ENCODE measurements at regions not wholly inside any gene's neighbourhood (a gene's known extent, or its start where the extent isn't known, plus 50 kb on each side); places are given as distances from the start of the nearest gene placed in this dataset.
A peak's percentile ranks its signal among the peaks of the same experiment; 100 is the strongest.

DNA sequence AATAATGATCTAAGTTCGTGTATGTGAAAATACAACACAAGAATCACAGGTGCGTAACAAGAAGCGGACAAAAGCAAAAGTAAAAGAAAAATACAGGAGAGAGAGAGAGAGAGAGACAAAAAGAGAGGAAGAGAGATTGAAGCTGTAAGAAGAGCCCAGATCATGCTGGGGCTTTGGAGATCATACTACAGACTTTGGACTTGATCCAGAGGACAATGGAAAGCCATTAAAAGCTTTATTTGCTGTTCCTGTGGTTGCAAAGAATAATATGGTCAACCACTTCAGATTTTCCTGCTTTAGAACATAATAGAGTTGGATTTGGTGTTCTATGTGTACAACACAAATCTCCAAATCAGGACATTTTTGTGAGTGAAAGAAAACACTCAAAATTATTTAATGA is 561.4 kb downstream of the CAAP1 start:
- H3K27ac ChIP-seq, result no peak overlapping the region
- no peaks in the 10 kb centered on the region for H3K36me3 ChIP-seq
- no peak for TF ChIP-seq POLR2A (IDR thresholded peaks at IDR 0.05)
- TF ChIP-seq, protein P1, sequence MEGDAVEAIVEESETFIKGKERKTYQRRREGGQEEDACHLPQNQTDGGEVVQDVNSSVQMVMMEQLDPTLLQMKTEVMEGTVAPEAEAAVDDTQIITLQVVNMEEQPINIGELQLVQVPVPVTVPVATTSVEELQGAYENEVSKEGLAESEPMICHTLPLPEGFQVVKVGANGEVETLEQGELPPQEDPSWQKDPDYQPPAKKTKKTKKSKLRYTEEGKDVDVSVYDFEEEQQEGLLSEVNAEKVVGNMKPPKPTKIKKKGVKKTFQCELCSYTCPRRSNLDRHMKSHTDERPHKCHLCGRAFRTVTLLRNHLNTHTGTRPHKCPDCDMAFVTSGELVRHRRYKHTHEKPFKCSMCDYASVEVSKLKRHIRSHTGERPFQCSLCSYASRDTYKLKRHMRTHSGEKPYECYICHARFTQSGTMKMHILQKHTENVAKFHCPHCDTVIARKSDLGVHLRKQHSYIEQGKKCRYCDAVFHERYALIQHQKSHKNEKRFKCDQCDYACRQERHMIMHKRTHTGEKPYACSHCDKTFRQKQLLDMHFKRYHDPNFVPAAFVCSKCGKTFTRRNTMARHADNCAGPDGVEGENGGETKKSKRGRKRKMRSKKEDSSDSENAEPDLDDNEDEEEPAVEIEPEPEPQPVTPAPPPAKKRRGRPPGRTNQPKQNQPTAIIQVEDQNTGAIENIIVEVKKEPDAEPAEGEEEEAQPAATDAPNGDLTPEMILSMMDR (IDR thresholded peaks at IDR 0.05), result no peak
- TF ChIP-seq POLR2AphosphoS5 (IDR thresholded peaks at IDR 0.05), result no peak
- no peak overlapping the region for H3K4me3 ChIP-seq
- intact Hi-C loops (cut with DNase I; ENCODE audit: low total_unique reads), result no loop called here
- no peaks in the 10 kb centered on the region for H3K4me1 ChIP-seq
- H3K9me3 ChIP-seq, result no peaks in the 10 kb centered on the region
- no peaks in the 10 kb centered on the region for H3K27me3 ChIP-seq
- DNase-seq (ENCODE audit: low spot score in 2 of 2), result no peak

DNA sequence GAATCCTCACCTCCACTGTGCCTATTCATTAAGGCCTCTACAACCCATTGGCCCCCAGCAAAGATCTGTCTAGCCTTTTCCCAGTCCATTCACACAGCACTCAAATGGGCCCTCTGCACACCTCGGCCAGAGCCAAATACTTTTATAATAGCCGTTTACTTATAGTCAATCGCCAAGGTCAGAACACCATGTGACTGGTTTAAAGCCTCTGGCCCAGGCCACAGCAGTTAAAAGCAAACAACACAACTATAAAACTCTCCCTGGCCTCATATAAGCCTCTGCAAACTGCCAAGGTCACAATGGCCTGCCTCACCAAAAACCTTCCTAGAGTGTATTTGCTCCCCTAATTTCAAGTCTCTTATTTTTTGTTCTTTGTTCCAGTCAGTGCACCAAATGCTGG is 562.6 kb downstream of the CAAP1 start:
- Histone ChIP-seq H3K9me3 (no peaks in the 10 kb centered on the region), H3K36me3 (no peaks in the 10 kb centered on the region), H3K27me3 (no peaks in the 10 kb centered on the region), H3K4me1 (no peaks in the 10 kb centered on the region), H3K27ac (no peak overlapping the region), H3K4me3 (no peak overlapping the region)
- intact Hi-C loops (cut with DNase I; ENCODE audit: low total_unique reads), result no loop called here
- no peak for DNase-seq (ENCODE audit: low spot score in 2 of 2)
- TF ChIP-seq, protein P1 (IDR thresholded peaks at IDR 0.05), result no peak
- no peak for TF ChIP-seq POLR2A (IDR thresholded peaks at IDR 0.05)
- no peak for TF ChIP-seq POLR2AphosphoS5 (IDR thresholded peaks at IDR 0.05)

DNA sequence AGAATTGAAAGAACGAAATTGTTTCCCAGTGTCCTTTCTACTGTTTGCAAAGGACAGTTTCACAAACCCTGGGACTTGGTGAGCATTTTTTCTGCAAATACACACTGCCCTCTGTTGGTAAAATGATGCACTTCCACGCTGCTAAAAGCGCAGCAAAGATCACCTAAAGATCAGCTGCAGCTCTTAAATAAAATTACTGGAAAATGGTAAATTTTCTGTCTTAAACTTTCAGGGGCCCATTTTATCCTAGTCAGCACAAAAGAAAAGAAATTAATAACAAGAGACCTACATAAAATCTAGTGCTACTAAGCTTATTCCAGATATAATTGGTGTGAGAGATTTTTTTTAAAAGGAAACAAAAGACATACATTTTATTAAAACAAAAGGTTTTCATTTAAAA is 566.0 kb downstream of the CAAP1 start:
- no peaks in the 10 kb centered on the region for H3K9me3 ChIP-seq
- H3K27me3 ChIP-seq, result no peaks in the 10 kb centered on the region
- no peaks in the 10 kb centered on the region for H3K4me1 ChIP-seq
- no peak for TF ChIP-seq POLR2AphosphoS5 (IDR thresholded peaks at IDR 0.05)
- TF ChIP-seq, protein P1 (IDR thresholded peaks at IDR 0.05), result peak; percentile 22 to 80 (median 61)
- no peak for TF ChIP-seq POLR2A (IDR thresholded peaks at IDR 0.05)
- no peak overlapping the region for H3K27ac ChIP-seq
- intact Hi-C loops (cut with DNase I; ENCODE audit: low total_unique reads), result no loop called here
- H3K4me3 ChIP-seq, result no peak overlapping the region
- H3K36me3 ChIP-seq, result no peaks in the 10 kb centered on the region
- DNase-seq (ENCODE audit: low spot score in 2 of 2), result no peak

DNA sequence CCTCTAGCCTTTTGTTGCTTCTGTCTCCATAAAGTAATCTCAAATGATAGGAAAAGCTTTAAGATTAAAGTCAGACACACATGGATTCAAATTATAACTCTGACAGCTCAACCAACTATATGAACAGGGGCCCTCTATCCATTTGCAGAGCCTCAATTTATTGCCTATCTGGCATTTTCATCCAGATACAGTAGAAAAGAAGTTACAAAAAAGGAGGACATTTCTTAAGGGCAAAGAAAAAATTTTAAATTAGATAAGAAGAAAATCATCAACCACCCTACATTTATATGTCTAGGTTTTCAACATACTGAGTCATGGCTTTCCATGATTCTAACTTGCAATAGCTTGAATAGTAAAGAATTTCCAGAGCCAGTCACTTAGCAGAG is 567.2 kb downstream of the CAAP1 start:
- DNase-seq (ENCODE audit: low spot score in 2 of 2), result no peak
- intact Hi-C loops (cut with DNase I; ENCODE audit: low total_unique reads), result no loop called here
- peak overlapping the region in 1 of 2 donors; percentile 8 for H3K27ac ChIP-seq

DNA sequence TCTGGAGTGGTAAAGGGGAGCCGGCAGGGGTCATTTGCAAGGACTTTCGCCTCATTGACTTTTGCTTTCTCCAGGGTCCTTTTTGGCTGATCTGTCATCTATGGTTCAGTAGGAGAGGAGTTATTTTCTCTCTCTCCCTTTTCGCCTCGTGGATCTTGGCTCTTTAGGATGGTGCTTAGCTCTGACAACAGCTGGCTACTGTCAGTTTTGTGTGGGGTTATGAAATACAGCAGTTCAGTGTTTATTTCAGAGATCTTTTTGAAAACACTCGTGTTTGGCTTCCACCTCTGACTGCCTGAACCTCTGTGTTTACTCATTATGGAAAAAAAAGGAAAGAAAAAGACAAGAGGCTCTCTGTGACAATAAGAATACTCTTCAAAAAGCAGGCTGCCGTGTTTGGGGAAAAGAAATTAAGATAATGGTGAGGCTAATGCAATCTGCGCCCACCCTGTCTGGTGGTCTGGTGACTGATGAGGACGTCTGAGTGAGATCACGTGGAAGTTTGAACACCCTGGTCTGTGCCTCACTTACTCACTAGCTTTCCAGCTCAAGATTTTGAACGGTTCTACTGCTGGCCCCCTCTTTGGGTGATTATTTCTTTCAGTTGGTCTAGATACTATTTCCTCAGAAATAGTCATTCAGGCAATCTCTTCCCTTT is 567.7 kb downstream of the CAAP1 start:
- H3K27me3 ChIP-seq, result no peaks in the 10 kb centered on the region
- H3K4me1 ChIP-seq, result no peaks in the 10 kb centered on the region
- no peaks in the 10 kb centered on the region for H3K9me3 ChIP-seq
- H3K36me3 ChIP-seq, result no peaks in the 10 kb centered on the region
- H3K4me3 ChIP-seq, result no peak overlapping the region
- H3K27ac ChIP-seq, result peak overlapping the region in 1 of 2 donors; percentile 8
- TF ChIP-seq POLR2A (IDR thresholded peaks at IDR 0.05) (no peak), POLR2AphosphoS5 (IDR thresholded peaks at IDR 0.05) (no peak)
- TF ChIP-seq, protein P1 (IDR thresholded peaks at IDR 0.05), result no peak
- no peak for DNase-seq (ENCODE audit: low spot score in 2 of 2)
- intact Hi-C loops (cut with DNase I; ENCODE audit: low total_unique reads), result no loop called here

More for the DNA sequence above, 567.2 kb downstream of the CAAP1 start:
- Histone ChIP-seq H3K9me3 (no peaks in the 10 kb centered on the region), H3K4me1 (no peaks in the 10 kb centered on the region), H3K27me3 (no peaks in the 10 kb centered on the region), H3K36me3 (no peaks in the 10 kb centered on the region), H3K4me3 (no peak overlapping the region)
- TF ChIP-seq, protein P1 (IDR thresholded peaks at IDR 0.05), result no peak
- no peak for TF ChIP-seq POLR2A (IDR thresholded peaks at IDR 0.05)
- TF ChIP-seq POLR2AphosphoS5 (IDR thresholded peaks at IDR 0.05), result no peak

Data from breast epithelium (tissue), 4 donors.